CD14-positive monocyte (primary cell): ENCODE measurements at regions not wholly inside any gene's neighbourhood (a gene's known extent, or its start where the extent isn't known, plus 50 kb on each side); places are given as distances from the start of the nearest gene placed in this dataset.

Experiments used
- DNase-seq, 3 donors: peaks; one replicate each; pipeline ENCODE4 v3.0.0-alpha.2; 2011 to 2022
- H2AFZ ChIP-seq: 2 replicates; pipeline ENCODE4 v1.6.0; 2012; ENCODE audit warnings: mild to moderate bottlenecking, low read depth, low read length, inconsistent platforms; ENCODE audit not compliant: insufficient read depth, poor library complexity, severe bottlenecking
- H3K27ac ChIP-seq, 2 donors: 1 replicate in 1 of 2; 2 replicates in 1 of 2; pipeline ENCODE4 v1.5.1; 2012 to 2013; ENCODE audit warnings: low read length in 2 of 2, control low read depth in 1 of 2, inconsistent platforms in 1 of 2, low read depth in 1 of 2, mild to moderate bottlenecking in 1 of 2
- H3K27me3 ChIP-seq, 2 donors: one replicate each; pipeline versions ENCODE4 v1.6.0 to v1.6.1; 2011 to 2013; ENCODE audit warnings: low read length in 2 of 2; ENCODE audit not compliant: control insufficient read depth in 2 of 2, insufficient read depth in 2 of 2
- H3K36me3 ChIP-seq, 2 donors: replicated peaks in 1 of 2; 1 replicate in 1 of 2; 2 replicates in 1 of 2; pipeline versions ENCODE4 v1.5.1 to v1.6.1; 2012 to 2013; ENCODE audit warnings: low read length in 2 of 2, control low read depth in 1 of 2, inconsistent platforms in 1 of 2, mild to moderate bottlenecking in 1 of 2; ENCODE audit not compliant: insufficient read depth in 2 of 2, control insufficient read depth in 1 of 2
- H3K4me1 ChIP-seq, 2 donors: 1 replicate in 1 of 2; 2 replicates in 1 of 2; pipeline versions ENCODE4 v1.5.1 to v1.6.1; 2012 to 2013; ENCODE audit warnings: low read length in 2 of 2, control low read depth in 1 of 2, inconsistent platforms in 1 of 2, mild to moderate bottlenecking in 1 of 2, moderate library complexity in 1 of 2; ENCODE audit not compliant: insufficient read depth in 2 of 2, control insufficient read depth in 1 of 2
- H3K4me2 ChIP-seq: replicated peaks from 2 replicates; pipeline ENCODE3; 2012; ENCODE audit warnings: low read length, moderate library complexity, mild to moderate bottlenecking; ENCODE audit not compliant: poor library complexity, severe bottlenecking; ENCODE audit errors: extremely low read depth
- H3K4me3 ChIP-seq, 3 experiments: fragments of 200-600 bp in 1 of 3; sonication (generic) in 1 of 3; replicated peaks in 1 of 3; 1 replicate in 2 of 3; 2 replicates in 1 of 3; pipeline ENCODE4 v1.5.1; 2011 to 2013; ENCODE audit warnings: low read length in 3 of 3, mild to moderate bottlenecking in 3 of 3, control low read depth in 2 of 3, low read depth in 2 of 3, inconsistent platforms in 1 of 3, moderate library complexity in 1 of 3
- H3K79me2 ChIP-seq: 2 replicates; pipeline ENCODE4 v1.6.0; 2012; ENCODE audit warnings: mild to moderate bottlenecking, control low read depth, inconsistent platforms, low read length, moderate library complexity; ENCODE audit not compliant: insufficient read depth
- H3K9ac ChIP-seq: 2 replicates; pipeline ENCODE4 v1.6.0; 2017; ENCODE audit warnings: low read length, mild to moderate bottlenecking; ENCODE audit not compliant: insufficient read depth, poor library complexity, severe bottlenecking
- H3K9me3 ChIP-seq, 2 donors: replicated peaks in 1 of 2; 1 replicate in 1 of 2; 2 replicates in 1 of 2; pipeline versions ENCODE4 v1.5.1 to v1.6.1; 2012 to 2013; ENCODE audit warnings: low read length in 2 of 2, control low read depth in 1 of 2; ENCODE audit not compliant: control insufficient read depth in 1 of 2, insufficient read depth in 1 of 2
- H4K20me1 ChIP-seq: 2 replicates; pipeline ENCODE4 v1.6.0; 2012; ENCODE audit warnings: mild to moderate bottlenecking, low read length, control low read depth, moderate library complexity; ENCODE audit not compliant: insufficient read depth
- H3K27ac Mint-ChIP-seq, 7 donors: one replicate each; pipeline ENCODE4 v1.8.0; 2020; ENCODE audit warnings: mild to moderate bottlenecking in 7 of 7, mixed read lengths in 7 of 7, moderate library complexity in 6 of 7, inconsistent platforms in 2 of 7
- H3K27me3 Mint-ChIP-seq, 3 donors: one replicate each; pipeline ENCODE4 v1.8.0; 2021 to 2022; ENCODE audit warnings: low read depth in 3 of 3, mild to moderate bottlenecking in 3 of 3, mixed read lengths in 3 of 3, moderate library complexity in 3 of 3, inconsistent platforms in 1 of 3
- H3K36me3 Mint-ChIP-seq, 2 donors: one replicate each; pipeline ENCODE4 v1.8.0; 2020; ENCODE audit warnings: mixed read lengths in 2 of 2, inconsistent platforms in 1 of 2, mild to moderate bottlenecking in 1 of 2
- H3K4me1 Mint-ChIP-seq: one replicate; pipeline ENCODE4 v1.8.0; 2020; ENCODE audit warnings: mild to moderate bottlenecking, mixed read lengths
- H3K4me3 Mint-ChIP-seq, 2 donors: one replicate each; pipeline ENCODE4 v1.8.0; 2020; ENCODE audit warnings: mild to moderate bottlenecking in 2 of 2, mixed read lengths in 2 of 2, moderate library complexity in 1 of 2
- H3K9me3 Mint-ChIP-seq, 7 donors: one replicate each; pipeline ENCODE4 v1.8.0; 2020 to 2022; ENCODE audit warnings: mixed read lengths in 7 of 7, mild to moderate bottlenecking in 6 of 7, moderate library complexity in 6 of 7, inconsistent platforms in 2 of 7
- CTCF ChIP-seq: fragments of 200-600 bp; IDR thresholded peaks from one replicate; pipeline ENCODE4 v1.8.0; 2022; ENCODE audit warnings: antibody characterized with exemption, mild to moderate bottlenecking
- WGBS: methylation state at CpG from one replicate; pipeline ENCODE4 v1.1.5; 2013; ENCODE audit warnings: missing lambda C conversion rate; ENCODE audit not compliant: insufficient coverage; 5-methylcytosine and 5-hydroxymethylcytosine counted together
- intact Hi-C, 2 donors: fragments of 100-400 bp; cut with micrococcal nuclease; formaldehyde crosslinking; loops; one replicate each; pipeline versions ENCODE4 v1.15.0 to v1.15.1; 2023

GRCh38 chr14:97916100-97916499 is 1118.9 kb downstream of the VRK1 start:
- H3K9me3 Mint-ChIP-seq, result peaks cover 2 to 11% (median 4%) of the 10 kb centered on the region in 7 donors

GRCh38 chr14:97916669-97917568 is 1119.7 kb downstream of the VRK1 start:
- H3K79me2 ChIP-seq, result no peaks in the 10 kb centered on the region
- Mint-ChIP-seq H3K27me3 (peaks cover 1 to 4% (median 2%) of the 10 kb centered on the region in 3 donors), H3K9me3 (peaks cover 0 to 11% (median 4%) of the 10 kb centered on the region in 7 donors), H3K27ac (no peak overlapping the region), H3K4me3 (no peak overlapping the region), H3K36me3 (no peaks in the 10 kb centered on the region), H3K4me1 (no peaks in the 10 kb centered on the region)
- no peaks in the 10 kb centered on the region for H4K20me1 ChIP-seq
- H3K4me2 ChIP-seq, result no peak overlapping the region
- DNase-seq, result no peak
- peaks cover 0 to 5% of the 10 kb centered on the region in 2 donors for H3K9me3 ChIP-seq
- no peak overlapping the region for H3K9ac ChIP-seq
- intact Hi-C loops, result no loop called here
- no peak overlapping the region for H3K4me3 ChIP-seq
- 94% methylated on average over 4 of the region's 5 CpGs for WGBS
- no peak overlapping the region for H3K27ac ChIP-seq
- H3K36me3 ChIP-seq, result no peaks in the 10 kb centered on the region
- no peak overlapping the region for H2AFZ ChIP-seq
- no peak for TF ChIP-seq CTCF
- no peaks in the 10 kb centered on the region for H3K27me3 ChIP-seq
- H3K4me1 ChIP-seq, result no peaks in the 10 kb centered on the region

More at GRCh38 chr14:97916100-97916499, 1118.9 kb downstream of the VRK1 start:
- H3K27me3 ChIP-seq, result no peaks in the 10 kb centered on the region
- no peaks in the 10 kb centered on the region for H3K79me2 ChIP-seq
- H3K36me3 ChIP-seq, result no peaks in the 10 kb centered on the region
- Mint-ChIP-seq H3K27me3 (peaks cover 1 to 4% (median 2%) of the 10 kb centered on the region in 3 donors), H3K36me3 (no peaks in the 10 kb centered on the region), H3K27ac (no peak overlapping the region), H3K4me3 (no peak overlapping the region), H3K4me1 (no peaks in the 10 kb centered on the region)
- H3K9me3 ChIP-seq, result peaks cover 0 to 5% of the 10 kb centered on the region in 2 donors
- no peak for TF ChIP-seq CTCF
- intact Hi-C loops, result no loop called here
- no CpG with 5 or more reads among the region's 1 CpG for WGBS
- no peak overlapping the region for H3K27ac ChIP-seq
- no peak overlapping the region for H2AFZ ChIP-seq
- no peak overlapping the region for H3K4me2 ChIP-seq
- no peak overlapping the region for H3K4me3 ChIP-seq
- H3K4me1 ChIP-seq, result no peaks in the 10 kb centered on the region
- H3K9ac ChIP-seq, result no peak overlapping the region
- no peaks in the 10 kb centered on the region for H4K20me1 ChIP-seq
- DNase-seq, result no peak
